HG03025 (cell line): ENCODE measurements at regions not wholly inside any gene's neighbourhood (a gene's known extent, or its start where the extent isn't known, plus 50 kb on each side); places are given as distances from the start of the nearest gene placed in this dataset.
"Not testable (repeated sequence)": the region's sequence is repeated elsewhere in the genome, so short reads cannot be mapped to it uniquely, and the experiment has no call there.

Source experiments
- ATAC-seq: cut with Tn5 transposase; IDR thresholded peaks from one replicate; pipeline ENCODE4 v1.9.1; 2021; ENCODE audit warnings: mild to moderate bottlenecking, moderate library complexity; ENCODE audit not compliant: unreplicated experiment, low FRiP score

DNA sequence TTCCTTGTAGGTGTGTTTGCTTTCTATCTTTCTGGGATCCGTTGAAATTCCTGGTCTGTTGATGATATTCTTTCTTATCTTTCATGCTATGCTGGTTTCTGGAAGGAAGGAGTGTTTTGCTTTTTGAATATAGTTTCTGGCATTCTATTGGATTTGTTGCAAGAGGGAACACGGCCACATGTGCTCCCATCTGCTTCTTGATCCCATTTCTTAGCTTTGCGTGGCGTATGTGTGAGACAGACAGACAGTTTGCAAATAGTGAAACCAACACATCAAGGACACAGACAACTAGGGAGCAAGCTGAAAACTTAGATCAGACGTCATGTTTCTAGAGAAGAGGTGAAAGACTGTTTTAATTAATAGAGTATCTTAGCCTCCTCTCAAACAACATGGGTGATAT is 261.9 kb upstream of the PUDP start:
- no peak for ATAC-seq

DNA sequence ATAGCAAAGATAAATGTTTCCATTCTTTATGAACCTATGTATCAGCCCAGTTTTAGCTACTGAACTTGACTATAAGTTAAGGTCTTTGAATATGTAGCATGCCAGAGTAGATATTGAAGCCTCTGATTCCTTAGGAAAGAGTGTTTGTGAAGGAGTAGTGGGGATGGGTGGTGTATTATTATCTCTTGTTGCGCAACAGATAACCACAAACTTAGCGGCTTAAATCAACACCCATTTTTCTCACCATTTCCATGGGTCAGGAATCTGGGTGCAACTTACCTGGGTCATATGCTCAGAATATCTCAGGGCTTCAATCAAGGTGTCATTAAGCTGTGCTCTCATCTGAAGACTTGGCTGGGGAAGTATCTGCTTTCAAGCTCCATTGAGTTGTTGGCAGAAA is 251.4 kb upstream of the PUDP start:
- no peak for ATAC-seq

DNA sequence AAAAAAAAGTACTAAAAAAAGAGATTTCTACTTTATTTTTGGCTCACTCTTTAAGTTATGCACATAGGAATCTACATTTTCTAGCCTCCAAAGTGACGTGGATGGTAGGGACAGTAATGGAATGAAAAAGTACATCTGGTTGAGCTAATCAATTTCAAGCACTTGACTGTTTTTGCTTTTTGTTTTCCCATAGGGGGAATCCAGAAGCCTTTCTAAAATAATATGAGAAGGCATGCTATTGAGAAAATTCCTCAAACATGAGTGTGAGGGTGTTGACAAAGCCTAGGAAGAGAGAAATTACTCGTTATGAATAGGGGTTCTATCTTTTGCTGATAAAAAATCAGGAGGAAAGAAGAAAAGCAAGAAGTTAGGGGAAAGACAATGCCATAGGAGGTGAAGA is 242.5 kb upstream of the PUDP start:
- ATAC-seq, result no peak

DNA sequence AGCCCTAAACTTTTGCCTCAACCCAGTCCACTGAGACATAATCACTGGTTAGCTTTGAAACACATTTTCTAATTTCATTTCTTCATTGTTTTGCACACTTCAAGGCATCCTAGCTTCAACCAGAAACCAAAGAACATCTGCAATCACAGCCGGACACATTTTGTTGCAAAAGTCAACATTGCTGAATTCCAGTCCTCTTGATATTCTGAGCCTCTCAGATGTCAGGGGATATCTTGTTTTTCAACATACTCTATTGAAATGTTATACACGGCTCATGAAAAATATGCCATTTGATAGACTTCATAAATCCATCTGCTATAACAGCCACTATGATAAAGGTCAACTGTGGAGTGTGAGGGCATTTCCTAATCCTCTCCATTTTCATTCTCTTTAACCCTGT is 241.6 kb upstream of the PUDP start:
- ATAC-seq, result no peak

DNA sequence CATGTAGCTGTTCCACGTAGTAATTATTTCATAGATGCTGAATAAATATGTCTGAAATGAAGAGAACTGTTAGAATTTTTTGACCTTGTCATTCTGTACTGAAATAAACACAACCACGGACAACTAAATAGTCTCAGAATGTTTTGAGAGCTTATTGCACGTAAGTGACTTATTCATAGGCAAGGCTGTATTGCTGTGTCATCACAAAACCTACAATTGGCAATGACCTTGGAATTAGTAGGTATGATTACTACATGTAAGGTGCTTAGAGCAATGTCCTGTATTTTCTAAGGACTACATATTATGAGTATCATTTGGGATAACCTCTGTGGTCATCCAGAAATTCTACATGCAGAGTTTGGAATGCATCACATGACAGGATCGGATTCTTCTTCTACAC is 237.2 kb upstream of the PUDP start:
- ATAC-seq, result no peak

DNA sequence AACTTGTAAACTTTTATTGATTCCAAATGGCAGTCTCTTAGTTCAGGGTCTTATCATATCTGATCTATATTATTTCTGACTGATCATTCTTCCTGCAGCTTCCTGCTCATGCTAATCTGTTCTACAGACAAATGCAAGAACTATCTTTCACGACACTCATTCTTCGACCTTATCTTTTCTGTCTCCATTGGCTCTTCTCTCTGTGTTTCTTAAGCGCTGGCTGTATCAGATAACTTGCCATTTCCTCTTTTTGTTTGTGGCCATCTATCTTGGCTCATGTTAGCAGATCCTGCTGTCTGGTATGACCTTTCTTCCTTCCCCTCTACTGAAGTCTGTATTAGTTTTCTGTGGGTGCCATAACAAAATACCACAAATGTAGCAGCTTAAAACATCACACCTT is 230.5 kb upstream of the PUDP start:
- ATAC-seq, result no peak

DNA sequence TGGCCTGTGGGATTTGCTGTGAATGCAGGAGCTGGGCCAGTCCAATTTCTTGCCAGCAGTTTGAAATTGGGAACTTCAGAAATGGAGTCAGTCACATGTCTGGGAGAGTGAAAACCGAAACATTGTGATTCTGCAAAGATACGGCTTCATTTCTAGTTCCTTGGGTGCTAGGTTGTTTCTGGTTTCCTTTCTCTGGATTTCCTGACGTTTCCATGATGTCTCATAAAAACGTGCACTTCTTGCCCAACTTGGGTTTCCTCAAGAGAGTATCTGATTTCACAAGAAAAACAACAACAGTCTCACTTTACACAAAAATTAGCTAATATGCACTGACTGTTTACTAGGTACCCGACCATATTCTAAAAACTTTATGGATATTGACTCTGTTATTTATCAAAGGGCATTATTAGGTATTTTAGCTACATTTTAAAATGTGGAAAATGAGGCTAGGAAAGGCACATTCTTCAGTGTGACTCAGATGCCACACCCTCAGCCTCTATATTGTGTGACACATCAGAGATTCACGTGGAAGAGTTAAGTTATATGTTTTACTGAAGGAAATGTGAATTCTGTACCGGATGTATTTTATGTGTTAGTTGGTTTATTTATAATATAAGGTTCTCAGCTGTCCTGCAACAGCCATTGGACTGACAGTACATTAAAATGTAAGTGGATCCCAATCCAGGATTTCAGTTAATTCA is 225.0 kb upstream of the PUDP start:
- no peak for ATAC-seq

DNA sequence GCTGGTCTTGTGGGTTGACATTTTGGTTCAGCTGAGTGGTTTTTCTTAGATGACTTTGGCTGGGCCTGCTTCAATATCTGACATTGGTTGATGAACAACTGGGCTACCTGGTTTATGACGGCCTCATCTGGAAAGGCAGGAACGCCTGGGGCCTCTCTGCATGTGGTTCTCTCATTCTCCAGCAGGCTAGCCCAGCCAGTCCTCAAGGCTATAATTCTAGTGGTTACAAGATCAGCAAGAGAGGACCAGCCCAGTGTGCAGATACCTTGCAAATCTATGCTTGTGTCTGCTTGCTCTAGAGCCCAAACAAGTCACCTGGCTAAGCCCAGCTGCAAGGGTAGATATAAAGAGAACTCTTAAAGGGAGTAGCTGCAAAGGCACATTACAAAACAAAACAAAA is 214.2 kb upstream of the PUDP start:
- no peak for ATAC-seq

DNA sequence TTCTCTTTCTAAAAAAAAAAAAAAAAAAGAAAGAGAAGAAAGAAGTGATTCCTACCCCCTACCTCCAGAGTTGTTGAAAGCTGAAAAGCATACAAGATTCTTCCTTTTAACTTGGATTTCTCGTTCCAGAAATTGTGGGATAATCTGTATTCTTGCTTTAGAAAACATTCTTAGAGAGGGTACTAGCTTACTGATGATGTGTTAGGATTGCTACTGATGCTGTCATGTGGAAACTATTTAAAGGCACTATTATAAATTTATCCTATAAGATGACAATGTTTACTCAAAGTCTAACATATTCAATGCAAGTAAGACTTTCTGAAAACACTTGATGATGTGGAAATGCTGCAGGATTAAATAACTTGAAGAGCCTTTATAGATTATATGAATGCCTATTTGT is 204.0 kb upstream of the PUDP start:
- ATAC-seq, result no peak

DNA sequence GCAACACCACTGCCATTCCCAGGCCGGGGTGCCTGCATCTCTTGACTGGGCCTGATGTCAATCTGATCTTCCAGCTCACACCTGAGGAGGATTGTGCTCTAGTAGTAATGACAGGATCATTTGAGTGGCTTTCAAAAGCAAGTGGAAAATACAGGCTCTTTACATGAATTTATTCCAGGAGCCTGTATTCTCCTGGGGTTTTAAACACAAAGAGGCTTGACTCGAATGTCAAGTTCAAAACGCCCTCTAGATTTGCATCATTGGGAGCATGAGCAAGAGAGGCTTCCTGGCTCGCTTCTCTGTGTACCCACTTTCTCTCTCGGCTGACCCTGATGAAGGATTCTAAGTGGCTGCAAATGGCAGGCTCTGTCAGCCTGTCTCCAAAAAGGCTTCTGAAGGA is 199.5 kb upstream of the PUDP start:
- ATAC-seq, result no peak

DNA sequence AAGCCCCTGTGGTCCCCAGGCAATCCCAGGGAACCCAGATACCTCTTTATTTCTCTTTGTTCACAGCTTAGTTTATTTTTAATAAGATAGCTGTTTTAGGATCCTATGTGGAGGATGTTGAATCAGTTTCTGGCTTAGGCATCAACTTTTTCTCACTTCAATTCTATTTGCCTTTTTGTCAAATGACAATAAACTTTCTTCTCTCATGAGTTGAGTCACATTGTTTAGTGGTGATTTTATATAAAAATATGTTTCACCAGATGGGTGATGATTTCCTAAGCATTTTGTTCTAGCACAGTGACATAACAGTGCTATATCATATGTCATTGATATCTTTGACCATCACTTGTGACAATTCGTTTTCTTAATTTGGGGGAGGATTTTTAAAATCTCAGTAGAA is 198.1 kb upstream of the PUDP start:
- no peak for ATAC-seq

DNA sequence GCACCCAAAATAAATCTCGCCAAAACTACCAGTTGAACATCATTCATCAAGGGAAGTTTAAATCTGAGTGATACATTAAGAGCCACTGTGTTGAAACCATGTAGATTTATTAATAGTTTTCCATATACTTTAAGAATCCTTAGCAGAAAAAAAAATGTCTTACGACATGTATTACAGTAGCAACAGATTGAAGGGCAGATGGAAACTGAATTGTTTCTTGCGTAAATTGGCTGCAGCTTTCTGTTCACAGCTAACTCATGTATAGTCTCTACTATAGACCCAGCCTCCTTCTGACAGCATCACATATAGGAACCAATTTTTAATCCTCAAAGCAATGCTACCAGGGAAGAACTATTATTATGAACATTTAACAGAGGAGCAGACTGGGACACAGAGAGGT is 195.2 kb upstream of the PUDP start:
- ATAC-seq, result no peak

DNA sequence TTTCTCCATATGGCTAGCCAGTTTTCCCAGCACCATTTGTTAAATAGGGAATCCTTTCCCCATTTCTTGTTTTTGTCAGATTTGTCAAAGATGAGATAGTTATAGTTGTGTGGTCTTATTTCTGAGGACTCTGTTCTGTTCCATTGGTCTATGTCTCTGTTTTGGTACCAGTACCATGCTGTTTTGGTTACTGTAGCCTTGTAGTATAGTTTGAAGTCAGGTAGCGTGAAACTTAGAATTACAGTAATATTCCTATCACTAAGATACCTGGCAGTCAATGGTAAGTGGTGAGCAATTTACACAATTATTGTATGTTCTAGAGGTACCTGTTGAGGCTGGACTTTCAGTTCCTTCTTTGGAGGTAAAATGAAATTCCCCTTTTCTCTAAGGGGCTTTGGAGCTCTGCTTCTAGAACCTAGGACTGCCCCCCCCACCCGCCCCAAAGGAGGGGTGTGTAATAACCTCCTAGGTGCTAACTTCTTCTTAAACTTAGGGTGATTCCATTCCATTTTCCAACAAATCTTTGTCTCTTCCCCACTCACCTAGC is 187.9 kb upstream of the PUDP start:
- ATAC-seq, result not testable (repeated sequence)

DNA sequence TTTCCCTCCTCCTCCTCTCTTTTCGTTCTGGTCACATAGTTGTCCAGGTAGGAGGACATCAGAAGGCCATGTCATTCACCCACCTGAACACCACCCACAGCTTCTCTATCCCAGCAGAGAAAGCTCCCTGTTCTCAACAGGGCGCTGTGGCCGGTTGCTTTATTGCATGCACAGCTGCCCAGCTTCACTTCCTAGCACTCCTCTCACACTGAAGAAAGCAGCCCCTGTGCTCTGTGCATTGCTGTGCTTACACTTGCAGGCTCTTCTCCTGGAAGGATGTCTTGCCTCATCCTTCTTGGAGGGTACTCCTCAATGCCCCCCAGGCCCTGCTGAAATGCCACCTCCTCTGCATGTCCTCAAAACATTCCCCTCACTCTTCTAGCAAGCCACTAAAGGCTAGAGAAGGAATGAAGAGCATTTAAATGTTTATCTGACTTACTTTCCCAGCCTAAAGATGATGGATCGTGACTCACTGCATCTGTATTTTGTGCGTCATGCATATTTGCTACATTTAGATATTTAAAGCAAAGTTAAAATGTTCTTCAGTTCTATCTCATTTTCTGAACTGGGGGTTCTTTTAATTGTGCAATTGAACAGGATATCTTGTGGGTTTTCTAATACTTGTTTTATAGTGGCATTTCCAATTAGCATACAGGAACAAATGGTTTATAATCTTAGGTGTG is 186.4 kb upstream of the PUDP start:
- no peak for ATAC-seq

DNA sequence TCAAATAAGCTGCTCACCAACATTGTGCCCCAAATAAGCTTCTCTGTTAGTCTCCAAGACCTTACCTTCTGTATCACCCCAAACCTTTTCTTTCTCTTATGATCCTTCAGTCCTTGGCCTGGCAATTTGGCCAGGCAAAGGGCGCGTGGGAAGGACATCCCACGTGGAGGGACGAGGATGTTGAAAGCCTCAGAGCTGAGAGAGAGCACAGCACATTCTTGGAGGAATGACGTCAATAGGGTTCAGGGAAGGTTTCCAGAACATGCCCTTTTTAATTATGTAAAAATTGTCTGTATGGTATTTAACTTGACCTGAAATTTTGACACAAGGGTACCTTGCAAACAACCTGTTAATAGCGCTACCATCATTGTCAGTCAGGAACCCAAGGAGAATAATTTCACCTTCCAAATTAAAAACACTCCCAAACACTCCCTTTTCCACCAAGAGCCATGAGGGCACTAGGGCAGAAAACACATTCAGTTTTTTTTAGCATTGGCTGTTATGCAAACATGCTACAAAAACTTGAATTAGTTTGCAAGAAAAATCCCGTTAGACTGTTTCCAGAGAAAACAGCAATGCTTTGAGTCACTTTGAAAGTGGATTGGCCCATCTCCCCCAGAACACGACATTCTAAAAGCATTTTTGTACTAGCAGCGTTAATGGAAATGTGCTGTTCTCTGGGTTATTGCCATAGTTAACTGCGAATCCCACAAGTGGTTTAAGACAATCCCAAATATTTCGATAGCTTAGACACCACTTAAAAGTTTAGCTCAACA is 183.2 kb upstream of the PUDP start:
- no peak for ATAC-seq

DNA sequence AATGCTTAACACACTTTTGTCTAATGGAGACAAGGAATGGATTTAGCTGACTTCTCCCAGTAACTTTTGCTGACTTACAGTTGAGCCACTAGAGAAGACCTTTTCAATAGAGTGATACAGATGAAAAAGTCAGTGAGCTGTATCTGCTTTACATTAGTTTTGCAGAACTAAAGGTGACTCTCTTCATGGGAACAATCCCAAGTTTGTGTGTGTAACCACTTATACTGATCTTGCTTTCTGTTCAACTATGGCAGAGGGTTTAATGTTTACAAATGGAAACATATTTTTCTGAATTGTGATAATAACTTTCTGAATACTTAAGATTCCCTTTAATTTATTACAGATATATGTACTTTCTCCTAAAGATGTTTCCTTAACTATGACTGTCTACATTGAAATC is 182.6 kb upstream of the PUDP start:
- no peak for ATAC-seq

DNA sequence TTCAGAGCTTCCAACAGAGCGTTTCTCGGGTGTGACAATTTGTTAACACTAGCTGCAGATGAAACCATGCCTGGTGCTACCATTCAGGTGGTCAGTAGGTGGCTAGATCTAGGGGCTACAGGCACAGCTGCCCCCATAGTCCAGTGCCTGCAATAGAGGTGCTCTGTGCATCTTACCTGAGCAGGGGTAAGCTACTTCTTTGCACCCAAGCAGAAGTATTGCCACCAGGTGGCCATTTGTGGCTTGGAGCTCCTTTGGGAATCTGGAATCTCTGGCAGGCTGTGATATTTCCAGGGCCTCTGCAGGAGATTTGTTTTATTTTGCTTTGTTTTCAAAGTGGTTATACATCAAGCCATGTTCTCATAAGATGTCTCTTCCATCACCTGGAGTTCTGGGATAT is 170.7 kb upstream of the PUDP start:
- ATAC-seq, result no peak

DNA sequence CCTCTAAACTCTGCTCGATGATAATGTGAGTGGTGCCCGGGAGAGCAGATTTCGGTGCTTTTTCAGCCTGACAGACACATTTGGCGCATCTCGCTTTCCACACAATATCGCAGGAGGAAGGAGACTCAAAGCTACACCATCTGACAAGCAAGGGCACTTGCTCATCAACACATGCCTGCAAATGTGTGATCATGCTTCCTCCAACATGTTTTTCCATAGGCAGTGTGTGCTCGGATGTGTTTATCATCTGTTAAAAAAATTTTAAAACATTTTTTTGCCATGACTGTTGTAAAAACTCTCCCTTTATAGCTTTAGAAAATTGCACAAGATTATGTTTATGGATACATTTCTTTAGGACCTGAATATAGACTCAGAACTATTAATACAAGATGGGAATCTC is 170.3 kb upstream of the PUDP start:
- no peak for ATAC-seq

DNA sequence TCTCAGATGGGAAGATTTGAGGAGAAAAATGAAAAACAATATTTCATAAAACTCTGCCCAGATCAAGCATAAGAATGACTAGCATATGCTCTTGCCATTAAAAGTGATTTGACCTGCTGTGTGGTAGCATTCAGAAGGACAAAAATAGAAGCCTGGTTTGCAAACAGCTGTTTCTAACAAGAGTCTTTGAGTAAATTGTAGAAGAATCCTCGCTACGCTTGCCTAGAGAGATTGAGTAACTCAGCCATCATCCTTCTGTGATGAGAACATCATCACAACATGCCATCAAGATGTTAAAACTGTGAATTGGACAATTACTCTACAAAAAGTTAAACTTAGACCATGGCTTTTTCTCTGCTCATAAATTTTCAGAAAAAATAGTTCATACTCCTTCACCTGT is 168.9 kb upstream of the PUDP start:
- no peak for ATAC-seq

DNA sequence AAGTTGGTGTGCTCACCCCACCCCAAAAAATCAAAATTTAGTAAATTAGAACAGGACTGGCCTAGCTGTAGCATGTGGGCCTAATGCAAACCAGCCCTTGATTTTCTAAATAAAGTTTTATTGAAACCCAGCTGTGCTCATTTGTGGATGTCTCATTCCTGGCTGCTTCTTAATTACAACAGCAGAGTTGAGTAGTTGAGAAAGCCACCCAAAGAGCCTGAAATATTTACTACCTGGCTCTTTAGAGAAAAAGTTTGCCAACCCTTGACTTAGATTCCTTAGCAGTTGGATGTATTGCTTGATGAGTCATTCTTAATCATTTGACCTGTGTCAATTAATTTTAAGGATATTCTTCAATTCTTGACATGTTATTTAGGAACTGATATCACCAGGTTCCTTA is 168.3 kb upstream of the PUDP start:
- ATAC-seq, result no peak

DNA sequence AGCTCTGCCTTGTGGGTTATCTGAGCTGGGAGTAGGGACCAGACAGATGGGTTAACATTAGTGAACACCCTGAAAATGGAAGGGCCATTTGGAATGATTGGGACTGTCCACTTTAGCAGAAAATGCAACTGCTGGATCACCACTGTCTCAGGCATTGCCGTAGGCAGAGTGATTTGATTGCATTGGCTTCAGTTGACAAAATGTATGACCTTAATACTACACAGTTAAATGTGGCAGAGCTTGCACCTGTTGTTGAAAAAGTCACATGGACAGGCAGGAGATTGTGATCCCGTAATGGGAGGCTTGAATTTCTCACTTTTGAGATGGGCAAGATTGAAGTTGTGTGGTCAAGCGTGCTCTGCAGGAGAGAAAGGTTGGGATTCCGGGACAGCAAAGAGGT is 166.5 kb upstream of the PUDP start:
- ATAC-seq, result no peak

DNA sequence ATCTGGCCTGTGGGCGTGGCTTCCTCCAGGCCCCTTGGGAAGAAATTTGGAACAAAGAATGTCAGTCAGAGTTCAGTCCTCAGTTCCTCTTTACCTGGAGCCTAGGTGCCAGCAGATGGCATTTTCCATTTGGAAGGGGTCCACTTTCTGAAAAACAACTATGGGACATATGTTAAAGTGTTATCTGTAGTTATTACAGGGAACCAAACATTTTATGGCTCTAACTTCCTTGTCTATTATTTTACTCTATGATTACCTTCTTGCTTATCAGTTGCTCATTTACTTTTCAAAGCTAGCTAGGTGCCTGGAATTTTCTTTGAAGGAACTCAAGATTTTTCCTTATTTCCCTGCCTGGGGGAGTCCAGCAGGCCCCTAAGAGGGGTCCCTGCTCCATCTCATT is 159.8 kb upstream of the PUDP start:
- ATAC-seq, result no peak
